Tibial nerve (tissue), 4 donors: ENCODE measurements at regions not wholly inside any gene's neighbourhood (a gene's known extent, or its start where the extent isn't known, plus 50 kb on each side); places are given as distances from the start of the nearest gene placed in this dataset.

Experiments
- EP300 ChIP-seq, 2 donors: sonication (generic); formaldehyde crosslinking; IDR thresholded peaks; one replicate each; pipeline ENCODE4 v1.6.1; 2017; ENCODE audit warnings: antibody characterized with exemption in 2 of 2, mild to moderate bottlenecking in 1 of 2
- TF ChIP-seq, protein P1 (sequence below), 5 experiments: fragments of 200-600 bp in 3 of 5; fragments of 450-650 bp in 2 of 5; sonication (generic) in 3 of 5; IDR thresholded peaks; one replicate each; pipeline ENCODE4 v1.5.1; 2016 to 2019; ENCODE audit warnings: antibody characterized with exemption in 5 of 5, mild to moderate bottlenecking in 3 of 5, moderate library complexity in 2 of 5

DNA sequence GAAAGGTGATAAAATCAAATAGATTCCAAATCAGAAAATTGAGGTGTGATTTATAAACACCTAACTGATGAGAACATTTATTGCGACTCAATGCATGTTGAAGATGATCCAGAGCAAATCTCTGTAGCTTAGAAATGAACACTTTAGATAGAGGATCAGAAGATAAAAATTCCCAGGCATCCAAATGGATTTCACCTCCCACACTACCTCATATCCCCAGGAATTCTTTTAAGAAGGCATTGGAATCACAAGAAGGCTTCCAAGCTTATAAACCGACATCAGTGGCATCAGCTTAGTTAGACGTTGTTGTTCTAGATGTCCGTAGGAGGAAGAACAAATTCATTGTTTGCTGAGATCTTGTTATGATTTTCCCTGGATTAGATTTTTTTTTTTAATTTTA is 154.4 kb downstream of the EBLN2 start:
- TF ChIP-seq, protein P1, sequence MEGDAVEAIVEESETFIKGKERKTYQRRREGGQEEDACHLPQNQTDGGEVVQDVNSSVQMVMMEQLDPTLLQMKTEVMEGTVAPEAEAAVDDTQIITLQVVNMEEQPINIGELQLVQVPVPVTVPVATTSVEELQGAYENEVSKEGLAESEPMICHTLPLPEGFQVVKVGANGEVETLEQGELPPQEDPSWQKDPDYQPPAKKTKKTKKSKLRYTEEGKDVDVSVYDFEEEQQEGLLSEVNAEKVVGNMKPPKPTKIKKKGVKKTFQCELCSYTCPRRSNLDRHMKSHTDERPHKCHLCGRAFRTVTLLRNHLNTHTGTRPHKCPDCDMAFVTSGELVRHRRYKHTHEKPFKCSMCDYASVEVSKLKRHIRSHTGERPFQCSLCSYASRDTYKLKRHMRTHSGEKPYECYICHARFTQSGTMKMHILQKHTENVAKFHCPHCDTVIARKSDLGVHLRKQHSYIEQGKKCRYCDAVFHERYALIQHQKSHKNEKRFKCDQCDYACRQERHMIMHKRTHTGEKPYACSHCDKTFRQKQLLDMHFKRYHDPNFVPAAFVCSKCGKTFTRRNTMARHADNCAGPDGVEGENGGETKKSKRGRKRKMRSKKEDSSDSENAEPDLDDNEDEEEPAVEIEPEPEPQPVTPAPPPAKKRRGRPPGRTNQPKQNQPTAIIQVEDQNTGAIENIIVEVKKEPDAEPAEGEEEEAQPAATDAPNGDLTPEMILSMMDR (IDR thresholded peaks at IDR 0.05): no peak
- TF ChIP-seq EP300 (IDR thresholded peaks at IDR 0.05): no peak
